Retinal pigment epithelial cell (primary cell): ENCODE measurements at regions not wholly inside any gene's neighbourhood (a gene's known extent, or its start where the extent isn't known, plus 50 kb on each side); places are given as distances from the start of the nearest gene placed in this dataset.

Experiments
- DNase-seq: peaks from one replicate; pipeline ENCODE4 v3.0.0-alpha.2; 2010; ENCODE audit warnings: low read depth
- H3K4me3 ChIP-seq: 2 replicates; pipeline ENCODE4 v1.5.1; 2011; ENCODE audit warnings: mild to moderate bottlenecking, low read length, control low read depth, moderate library complexity
- CTCF ChIP-seq: conservative IDR thresholded peaks from 2 replicates; pipeline ENCODE4 v1.5.1; 2011; ENCODE audit warnings: low read depth, low read length, control low read depth, inconsistent platforms

GRCh38 chr5:3394891-3395599, 200.6 kb upstream of the IRX1 start:
- H3K4me3 ChIP-seq: no peak overlapping the region
- TF ChIP-seq CTCF: no peak
- no peak for DNase-seq

- no peak for TF ChIP-seq CTCF
These were observed 201.6 kb upstream of the IRX1 start for GRCh38 chr5:3393920-3394597.

GRCh38 chr5:3393122-3393919, 202.3 kb upstream of the IRX1 start:
- no peak for TF ChIP-seq CTCF
- H3K4me3 ChIP-seq: no peak overlapping the region
- DNase-seq: no peak

More at GRCh38 chr5:3393920-3394597, 201.6 kb upstream of the IRX1 start:
- no peak for DNase-seq
- H3K4me3 ChIP-seq: no peak overlapping the region

- DNase-seq: no peak
These were observed 203.2 kb upstream of the IRX1 start for GRCh38 chr5:3392306-3392939.

GRCh38 chr5:3391210-3391609, 204.4 kb upstream of the IRX1 start:
- no peak for DNase-seq
- no peak for TF ChIP-seq CTCF
- no peak overlapping the region for H3K4me3 ChIP-seq

More at GRCh38 chr5:3392306-3392939, 203.2 kb upstream of the IRX1 start:
- TF ChIP-seq CTCF: no peak
- no peak overlapping the region for H3K4me3 ChIP-seq

GRCh38 chr5:3389471-3390026, 206.1 kb upstream of the IRX1 start:
- no peak for DNase-seq
- no peak for TF ChIP-seq CTCF
- no peak overlapping the region for H3K4me3 ChIP-seq
